Tibial artery (tissue), 4 donors: ENCODE measurements at regions not wholly inside any gene's neighbourhood (a gene's known extent, or its start where the extent isn't known, plus 50 kb on each side); places are given as distances from the start of the nearest gene placed in this dataset.

Source experiments
- DNase-seq, 2 donors: peaks; one replicate each; pipeline ENCODE4 v3.0.0-alpha.2; 2019
- H3K27ac ChIP-seq, 2 donors: fragments of 200-600 bp; sonication (generic) in 1 of 2; 1 replicate in 1 of 2; 2 replicates in 1 of 2; pipeline ENCODE4 v1.5.1; 2018 to 2019; ENCODE audit warnings: mild to moderate bottlenecking in 1 of 2
- H3K27me3 ChIP-seq, 2 donors: fragments of 200-600 bp; sonication (generic) in 1 of 2; one replicate each; pipeline versions ENCODE4 v1.5.1 to v1.6.0; 2016 to 2019
- H3K36me3 ChIP-seq, 3 donors: fragments of 200-600 bp; sonication (generic) in 2 of 3; one replicate each; pipeline ENCODE4 v1.5.1; 2016 to 2019; ENCODE audit warnings: mild to moderate bottlenecking in 2 of 3
- H3K4me1 ChIP-seq, 4 donors: fragments of 200-600 bp; sonication (generic) in 2 of 4; 1 replicate in 3 of 4; 2 replicates in 1 of 4; pipeline ENCODE4 v1.5.1; 2016 to 2019
- H3K4me3 ChIP-seq, 2 donors: fragments of 200-600 bp; sonication (generic) in 1 of 2; 1 replicate in 1 of 2; 2 replicates in 1 of 2; pipeline ENCODE4 v1.5.1; 2018 to 2019; ENCODE audit warnings: mild to moderate bottlenecking in 2 of 2
- H3K9me3 ChIP-seq, 3 donors: fragments of 200-600 bp; sonication (generic) in 1 of 3; one replicate each; pipeline ENCODE4 v1.5.1; 2016 to 2019
- CTCF ChIP-seq, 2 experiments: fragments of 200-600 bp in 1 of 2; fragments of 450-650 bp in 1 of 2; IDR thresholded peaks; one replicate each; pipeline ENCODE4 v1.5.1; 2017 to 2019; ENCODE audit warnings: antibody characterized with exemption in 2 of 2, mild to moderate bottlenecking in 1 of 2, moderate library complexity in 1 of 2
- intact Hi-C: fragments of 100-400 bp; cut with DNase I; formaldehyde crosslinking; loops from one replicate; pipeline ENCODE4 v1.15.0; 2023; ENCODE audit warnings: low total_unique reads

- peaks cover 0 to 4% (median 0%) of the 10 kb centered on the region in 3 donors for H3K9me3 ChIP-seq
- H3K27ac ChIP-seq: no peak overlapping the region
- H3K4me3 ChIP-seq: no peak overlapping the region
- TF ChIP-seq CTCF (IDR thresholded peaks at IDR 0.05): no peak
- no peaks in the 10 kb centered on the region for H3K27me3 ChIP-seq
- intact Hi-C loops: no loop called here
- DNase-seq: no peak
- H3K36me3 ChIP-seq: no peaks in the 10 kb centered on the region
- no peaks in the 10 kb centered on the region for H3K4me1 ChIP-seq
Observed at GRCh38 chr4:138317175-138317748, 75.1 kb upstream of the SLC7A11 start.

GRCh38 chr4:138312536-138312911 lies 70.4 kb upstream of the SLC7A11 start:
- no peak overlapping the region for H3K27ac ChIP-seq
- H3K4me1 ChIP-seq: no peaks in the 10 kb centered on the region
- no peak overlapping the region for H3K4me3 ChIP-seq
- H3K27me3 ChIP-seq: no peaks in the 10 kb centered on the region
- no peak for DNase-seq
- no peak for TF ChIP-seq CTCF (IDR thresholded peaks at IDR 0.05)
- peaks cover 0 to 4% (median 0%) of the 10 kb centered on the region in 3 donors for H3K9me3 ChIP-seq
- H3K36me3 ChIP-seq: no peaks in the 10 kb centered on the region
- intact Hi-C loops: no loop called here

GRCh38 chr4:138311771-138312535 lies 69.8 kb upstream of the SLC7A11 start:
- no peak overlapping the region for H3K27ac ChIP-seq
- H3K4me3 ChIP-seq: no peak overlapping the region
- H3K27me3 ChIP-seq: no peaks in the 10 kb centered on the region
- intact Hi-C loops: no loop called here
- H3K36me3 ChIP-seq: no peaks in the 10 kb centered on the region
- peaks cover 0 to 4% (median 0%) of the 10 kb centered on the region in 3 donors for H3K9me3 ChIP-seq
- TF ChIP-seq CTCF (IDR thresholded peaks at IDR 0.05): no peak
- no peak for DNase-seq
- H3K4me1 ChIP-seq: no peaks in the 10 kb centered on the region

GRCh38 chr4:138310991-138311390 lies 68.8 kb upstream of the SLC7A11 start:
- no peak overlapping the region for H3K27ac ChIP-seq
- H3K27me3 ChIP-seq: no peaks in the 10 kb centered on the region
- no peaks in the 10 kb centered on the region for H3K4me1 ChIP-seq
- no peak overlapping the region for H3K4me3 ChIP-seq
- no peak for TF ChIP-seq CTCF (IDR thresholded peaks at IDR 0.05)
- intact Hi-C loops: no loop called here
- no peak for DNase-seq
- peaks cover 0 to 4% (median 0%) of the 10 kb centered on the region in 3 donors for H3K9me3 ChIP-seq
- no peaks in the 10 kb centered on the region for H3K36me3 ChIP-seq

GRCh38 chr4:138310498-138310897 lies 68.3 kb upstream of the SLC7A11 start:
- Histone ChIP-seq H3K27me3 (no peaks in the 10 kb centered on the region), H3K27ac (no peak overlapping the region), H3K4me3 (no peak overlapping the region), H3K9me3 (peaks cover 0 to 4% (median 0%) of the 10 kb centered on the region in 3 donors), H3K4me1 (no peaks in the 10 kb centered on the region), H3K36me3 (no peaks in the 10 kb centered on the region)
- TF ChIP-seq CTCF (IDR thresholded peaks at IDR 0.05): no peak
- intact Hi-C loops: no loop called here
- no peak for DNase-seq
